ACC112 (cell line): ENCODE measurements at regions not wholly inside any gene's neighbourhood (a gene's known extent, or its start where the extent isn't known, plus 50 kb on each side); places are given as distances from the start of the nearest gene placed in this dataset.

Experiments used
- H2AFZ ChIP-seq: fragments of 200-600 bp; sonication (generic); one replicate; pipeline ENCODE4 v1.6.0; 2017; ENCODE audit warnings: antibody characterized with exemption, low read length; ENCODE audit not compliant: unreplicated experiment
- H3K27ac ChIP-seq: fragments of 200-600 bp; sonication (generic); 2 replicates; pipeline ENCODE4 v1.5.1; 2014; ENCODE audit warnings: low read depth, mild to moderate bottlenecking, antibody characterized with exemption, low read length, moderate library complexity
- H3K27me3 ChIP-seq: fragments of 200-600 bp; sonication (generic); 2 replicates; pipeline ENCODE4 v1.6.1; 2014; ENCODE audit warnings: mild to moderate bottlenecking, antibody characterized with exemption, low read length, moderate library complexity, mixed read lengths; ENCODE audit not compliant: insufficient read depth
- H3K36me3 ChIP-seq: fragments of 200-600 bp; sonication (generic); 2 replicates; pipeline ENCODE4 v1.6.1; 2016; ENCODE audit warnings: mild to moderate bottlenecking, antibody characterized with exemption, low read length, moderate library complexity, mixed read lengths; ENCODE audit not compliant: insufficient read depth
- H3K4me1 ChIP-seq: fragments of 200-600 bp; sonication (generic); one replicate; pipeline ENCODE4 v1.6.1; 2016; ENCODE audit warnings: low read length, mixed read lengths; ENCODE audit not compliant: insufficient read depth, unreplicated experiment, control insufficient read depth
- H3K4me3 ChIP-seq: fragments of 200-600 bp; sonication (generic); 2 replicates; pipeline ENCODE4 v1.5.1; 2014; ENCODE audit warnings: mild to moderate bottlenecking, low read depth, low read length
- H3K79me2 ChIP-seq: fragments of 200-600 bp; sonication (generic); one replicate; pipeline ENCODE4 v1.6.0; 2016; ENCODE audit warnings: low read length; ENCODE audit not compliant: control insufficient read depth, unreplicated experiment, insufficient read depth

DNA sequence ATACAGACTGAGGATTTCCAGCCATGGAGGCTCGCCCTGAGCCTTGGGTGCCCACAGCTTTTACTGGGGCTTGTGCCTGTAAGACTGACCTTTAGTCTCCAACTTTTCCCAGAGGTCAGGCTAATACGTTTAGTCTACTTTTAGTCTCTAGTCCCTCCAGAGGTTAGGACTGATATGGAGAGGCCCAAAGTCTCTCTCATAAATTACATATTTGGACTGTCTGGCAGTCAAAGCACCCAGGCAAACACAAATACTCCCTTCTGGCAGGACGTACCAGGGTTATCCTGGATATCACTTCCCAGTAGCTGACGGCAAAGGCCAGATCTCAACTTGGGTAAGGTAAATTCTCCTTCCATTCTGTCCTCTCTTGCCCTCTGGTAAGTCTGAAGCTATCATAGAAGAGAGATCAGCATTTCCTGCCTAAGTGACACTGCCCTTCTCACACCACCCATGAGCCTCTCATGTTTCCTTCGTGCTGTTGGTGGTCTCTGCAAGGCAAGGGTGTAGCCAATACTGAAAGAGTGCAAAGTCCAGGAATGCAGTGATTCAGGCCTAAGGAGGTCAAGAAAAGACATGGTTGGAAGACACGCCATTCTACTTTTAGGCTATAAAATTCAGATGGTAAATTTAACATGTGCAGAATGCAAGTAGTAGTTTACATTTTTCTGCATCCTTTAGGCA lies 69.3 kb upstream of the NEDD4L start:
- Histone ChIP-seq H3K27me3 (no peaks in the 10 kb centered on the region), H3K27ac (no peak overlapping the region), H3K4me3 (no peak overlapping the region)

GRCh38 chr18:57973889-57974288 lies 70.1 kb upstream of the NEDD4L start:
- Histone ChIP-seq H3K4me3 (no peak overlapping the region), H2AFZ (no peak overlapping the region), H3K27ac (no peak overlapping the region), H3K79me2 (no peaks in the 10 kb centered on the region), H3K36me3 (no peaks in the 10 kb centered on the region), H3K27me3 (no peaks in the 10 kb centered on the region), H3K4me1 (peaks cover 18% of the 10 kb centered on the region)

More for the DNA sequence above, 69.3 kb upstream of the NEDD4L start:
- Histone ChIP-seq H3K4me1 (peaks cover 18% of the 10 kb centered on the region), H3K79me2 (no peaks in the 10 kb centered on the region), H2AFZ (no peak overlapping the region), H3K36me3 (no peaks in the 10 kb centered on the region)

- no peaks in the 10 kb centered on the region for H3K79me2 ChIP-seq
- H3K36me3 ChIP-seq: no peaks in the 10 kb centered on the region
- H2AFZ ChIP-seq: no peak overlapping the region
Observed at GRCh38 chr18:57970356-57971095, 73.5 kb upstream of the NEDD4L start.

DNA sequence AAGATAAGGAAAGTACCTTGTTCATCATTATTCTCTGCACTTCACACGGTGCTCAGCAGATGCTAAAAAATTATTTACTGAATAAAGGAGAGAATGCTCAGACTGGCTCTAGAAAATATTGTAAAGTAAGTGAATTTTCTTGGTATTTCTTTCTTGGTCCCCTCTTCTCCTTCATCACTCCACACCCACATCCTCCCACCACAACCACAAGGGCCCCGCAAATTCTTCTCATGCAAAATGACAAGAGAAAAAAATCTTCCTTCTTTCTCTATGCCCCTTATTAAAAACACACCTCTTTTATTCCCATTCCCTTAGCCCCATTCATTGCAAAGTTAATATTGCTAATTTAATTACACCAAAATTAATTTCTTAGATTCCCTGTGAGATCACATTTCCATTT lies 74.2 kb upstream of the NEDD4L start:
- Histone ChIP-seq H3K27me3 (no peaks in the 10 kb centered on the region), H3K4me3 (no peak overlapping the region), H2AFZ (no peak overlapping the region), H3K79me2 (no peaks in the 10 kb centered on the region), H3K4me1 (peaks cover 8% of the 10 kb centered on the region), H3K27ac (no peak overlapping the region), H3K36me3 (no peaks in the 10 kb centered on the region)

More at GRCh38 chr18:57970356-57971095, 73.5 kb upstream of the NEDD4L start:
- H3K4me1 ChIP-seq: peaks cover 8% of the 10 kb centered on the region
- H3K27me3 ChIP-seq: no peaks in the 10 kb centered on the region
- no peak overlapping the region for H3K4me3 ChIP-seq
- H3K27ac ChIP-seq: no peak overlapping the region

GRCh38 chr18:57965246-57965645 lies 78.8 kb upstream of the NEDD4L start:
- Histone ChIP-seq H2AFZ (no peak overlapping the region), H3K4me3 (no peak overlapping the region), H3K79me2 (no peaks in the 10 kb centered on the region), H3K27me3 (no peaks in the 10 kb centered on the region), H3K36me3 (no peaks in the 10 kb centered on the region), H3K4me1 (no peaks in the 10 kb centered on the region), H3K27ac (no peak overlapping the region)

- no peak overlapping the region for H2AFZ ChIP-seq
- no peaks in the 10 kb centered on the region for H3K4me1 ChIP-seq
- no peaks in the 10 kb centered on the region for H3K27me3 ChIP-seq
- no peaks in the 10 kb centered on the region for H3K79me2 ChIP-seq
- H3K36me3 ChIP-seq: no peaks in the 10 kb centered on the region
- H3K4me3 ChIP-seq: no peak overlapping the region
- no peak overlapping the region for H3K27ac ChIP-seq
Observed at GRCh38 chr18:57961876-57962505, 82.0 kb upstream of the NEDD4L start.

- Histone ChIP-seq H2AFZ (no peak overlapping the region), H3K36me3 (no peaks in the 10 kb centered on the region)
Observed at GRCh38 chr18:57961411-57961810, 82.6 kb upstream of the NEDD4L start.

DNA sequence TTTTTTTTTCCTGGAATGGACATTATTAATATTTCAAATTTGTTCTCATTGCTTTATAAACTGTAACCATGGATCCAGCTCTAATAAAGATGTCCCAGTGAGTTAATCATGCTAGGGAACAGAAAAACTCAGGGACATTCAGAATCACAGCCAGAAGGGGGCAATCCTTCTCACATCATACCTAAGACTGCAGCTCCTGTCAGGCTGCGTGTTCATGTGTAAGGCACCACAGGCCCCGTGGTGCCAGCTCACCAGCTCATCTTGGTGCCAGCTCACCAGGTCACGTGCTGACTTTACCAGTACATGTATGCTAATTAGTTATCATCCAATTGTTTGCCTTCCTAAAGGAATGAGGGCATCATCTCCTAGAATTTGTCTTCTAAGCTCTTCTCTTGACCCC lies 84.7 kb upstream of the NEDD4L start:
- H3K79me2 ChIP-seq: no peaks in the 10 kb centered on the region
- H3K36me3 ChIP-seq: no peaks in the 10 kb centered on the region
- no peaks in the 10 kb centered on the region for H3K27me3 ChIP-seq
- H3K4me3 ChIP-seq: no peak overlapping the region
- H2AFZ ChIP-seq: no peak overlapping the region
- no peak overlapping the region for H3K27ac ChIP-seq
- no peaks in the 10 kb centered on the region for H3K4me1 ChIP-seq

More at GRCh38 chr18:57961411-57961810, 82.6 kb upstream of the NEDD4L start:
- Histone ChIP-seq H3K79me2 (no peaks in the 10 kb centered on the region), H3K27ac (no peak overlapping the region), H3K27me3 (no peaks in the 10 kb centered on the region), H3K4me1 (no peaks in the 10 kb centered on the region), H3K4me3 (no peak overlapping the region)

DNA sequence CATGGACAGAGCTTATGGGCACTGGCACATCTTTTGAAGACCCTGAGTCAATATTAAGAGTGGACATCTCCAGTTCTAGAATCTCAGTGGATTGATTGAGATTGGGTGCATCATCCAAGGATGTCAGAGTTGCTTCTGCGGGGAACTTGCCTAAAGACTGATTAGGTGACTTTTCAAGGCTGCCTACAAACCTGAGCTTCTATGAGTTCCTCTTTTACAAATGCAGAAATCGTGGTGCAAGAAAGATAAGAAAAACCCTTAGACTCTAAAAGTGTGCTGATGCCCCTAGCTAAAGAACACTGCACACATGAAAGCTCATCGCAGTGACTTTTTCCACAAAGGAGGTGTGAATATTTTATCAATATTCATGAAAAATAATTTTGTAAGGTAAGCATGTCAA lies 86.8 kb upstream of the NEDD4L start:
- H3K27ac ChIP-seq: no peak overlapping the region
- H3K4me3 ChIP-seq: no peak overlapping the region
- no peak overlapping the region for H2AFZ ChIP-seq
- H3K79me2 ChIP-seq: no peaks in the 10 kb centered on the region
- no peaks in the 10 kb centered on the region for H3K27me3 ChIP-seq
- peaks cover 6% of the 10 kb centered on the region for H3K4me1 ChIP-seq
- no peaks in the 10 kb centered on the region for H3K36me3 ChIP-seq

DNA sequence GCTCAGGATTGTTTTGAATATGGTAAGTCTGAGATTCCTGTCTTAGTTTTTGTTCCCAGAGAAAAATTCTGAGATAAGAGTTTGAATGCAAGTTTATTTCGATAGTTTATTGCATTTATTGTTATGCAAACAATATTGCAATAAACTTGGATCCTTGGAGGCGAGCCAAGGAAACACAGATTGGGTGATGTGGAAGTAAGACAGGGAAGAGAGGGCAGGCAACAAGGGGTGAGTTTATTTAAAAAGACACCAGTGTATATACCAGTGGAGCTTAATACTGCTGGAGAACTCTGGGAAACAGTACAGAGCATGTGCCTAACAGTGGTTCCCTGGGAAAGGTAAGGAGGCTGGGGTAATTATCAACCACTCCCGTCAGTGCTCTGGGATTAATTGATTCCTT lies 87.5 kb upstream of the NEDD4L start:
- no peaks in the 10 kb centered on the region for H3K27me3 ChIP-seq
- H3K4me1 ChIP-seq: peaks cover 7% of the 10 kb centered on the region
- no peak overlapping the region for H2AFZ ChIP-seq
- H3K27ac ChIP-seq: no peak overlapping the region
- H3K36me3 ChIP-seq: no peaks in the 10 kb centered on the region
- no peaks in the 10 kb centered on the region for H3K79me2 ChIP-seq
- no peak overlapping the region for H3K4me3 ChIP-seq
